ENCODE measurements at regions not wholly inside any gene's neighbourhood (a gene's known extent, or its start where the extent isn't known, plus 50 kb on each side); places are given as distances from the start of the nearest gene placed in this dataset.

DNA sequence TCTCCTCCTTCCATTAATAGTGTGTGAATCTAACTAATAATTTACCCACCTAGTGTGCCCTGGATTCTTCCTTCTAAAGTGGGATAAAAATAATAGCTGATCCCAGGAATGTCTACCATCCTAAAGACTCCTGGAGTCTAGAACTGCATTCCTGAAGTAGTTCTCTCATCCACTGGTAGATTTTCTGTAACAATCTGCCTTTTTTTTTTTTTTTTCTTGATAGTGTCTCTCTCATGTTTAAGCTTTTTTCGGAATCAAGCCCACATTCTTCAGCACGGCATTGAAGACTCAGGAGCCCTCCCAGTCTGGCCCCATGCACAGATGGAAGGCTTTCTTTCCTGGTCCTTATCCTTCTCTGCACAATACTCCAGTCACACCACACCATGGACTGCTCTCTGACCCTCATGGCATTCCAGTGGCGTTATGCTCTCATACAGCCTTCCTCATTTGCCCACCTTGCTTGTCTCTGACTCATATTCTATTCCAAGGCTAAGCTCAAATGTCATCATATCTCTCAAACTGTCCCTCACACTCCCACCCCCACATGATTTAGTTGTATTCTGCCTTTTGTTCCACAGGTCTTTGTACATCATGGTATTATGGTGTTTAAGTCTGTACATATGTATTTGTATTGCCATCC is 68.7 kb upstream of the FRY start:
- no peak overlapping the region for H3K27ac ChIP-seq
- TF ChIP-seq CTCF (IDR thresholded peaks at IDR 0.05) (no peak), POLR2AphosphoS5 (IDR thresholded peaks at IDR 0.05) (no peak)
- H3K36me3 ChIP-seq: no peaks in the 10 kb centered on the region
- no peak for DNase-seq (ENCODE audit: low spot score in 2 of 2)
- H3K27me3 ChIP-seq: no peaks in the 10 kb centered on the region
- H3K9me3 ChIP-seq: no peaks in the 10 kb centered on the region
- H3K4me3 ChIP-seq: no peak overlapping the region
- peaks cover 19% of the 10 kb centered on the region for H3K4me1 ChIP-seq
- WGBS: 92% methylated on average over 3 of the region's 3 CpGs

- no peak overlapping the region for H3K4me3 ChIP-seq
- no peak for DNase-seq (ENCODE audit: low spot score in 2 of 2)
- H3K27ac ChIP-seq: no peak overlapping the region
- H3K27me3 ChIP-seq: no peaks in the 10 kb centered on the region
- peaks cover 19% of the 10 kb centered on the region for H3K4me1 ChIP-seq
- no peaks in the 10 kb centered on the region for H3K9me3 ChIP-seq
- WGBS: 73% methylated on average over 1 of the region's 1 CpG
- H3K36me3 ChIP-seq: no peaks in the 10 kb centered on the region
- TF ChIP-seq CTCF (IDR thresholded peaks at IDR 0.05): no peak
- TF ChIP-seq POLR2AphosphoS5 (IDR thresholded peaks at IDR 0.05): no peak
- no peak for TF ChIP-seq POLR2A (IDR thresholded peaks at IDR 0.05)
- TF ChIP-seq EP300 (IDR thresholded peaks at IDR 0.05): no peak
These were observed 67.9 kb upstream of the FRY start for GRCh38 chr13:31963631-31964030.

GRCh38 chr13:31964168-31964567 is 67.4 kb upstream of the FRY start:
- no peak for TF ChIP-seq EP300 (IDR thresholded peaks at IDR 0.05)
- TF ChIP-seq POLR2A (IDR thresholded peaks at IDR 0.05): no peak
- TF ChIP-seq POLR2AphosphoS5 (IDR thresholded peaks at IDR 0.05): no peak
- no peak for TF ChIP-seq CTCF (IDR thresholded peaks at IDR 0.05)
- Histone ChIP-seq H3K4me1 (peaks cover 19% of the 10 kb centered on the region), H3K9me3 (no peaks in the 10 kb centered on the region), H3K4me3 (no peak overlapping the region), H3K36me3 (no peaks in the 10 kb centered on the region), H3K27me3 (no peaks in the 10 kb centered on the region), H3K27ac (no peak overlapping the region)
- no peak for DNase-seq (ENCODE audit: low spot score in 2 of 2)
- 54% methylated on average over 2 of the region's 2 CpGs for WGBS

DNA sequence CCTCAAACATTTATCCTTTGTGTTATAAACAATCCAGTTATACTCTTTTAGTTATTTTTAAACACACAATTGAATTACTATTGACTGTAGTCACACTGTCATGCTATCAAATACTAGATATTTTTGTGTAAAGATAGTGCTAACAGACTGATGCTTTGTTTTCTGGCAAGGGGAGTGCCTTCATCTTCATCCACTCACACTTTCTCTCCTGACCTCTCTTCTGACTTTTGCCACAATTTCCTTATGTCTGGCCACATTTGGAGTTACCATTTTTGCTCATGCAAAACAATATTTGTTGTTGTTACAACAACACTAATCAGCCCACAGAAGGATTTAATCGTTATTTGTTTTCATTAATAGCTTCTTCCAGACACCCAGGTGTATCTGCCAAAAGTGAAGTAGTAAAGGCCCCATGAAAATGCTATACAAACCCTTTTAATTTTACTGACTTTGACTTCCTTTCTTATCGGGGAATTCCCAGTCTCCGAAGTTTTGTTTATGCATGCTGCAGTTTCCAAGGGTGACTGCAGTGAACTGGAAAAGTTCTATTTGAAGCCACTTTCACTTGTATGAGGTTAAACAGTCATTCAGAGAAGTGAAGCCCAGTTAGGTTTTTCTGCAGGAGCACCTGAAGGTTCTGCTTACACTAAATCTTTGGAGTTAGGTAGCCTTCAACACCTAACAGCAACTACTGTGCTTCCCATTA is 66.1 kb upstream of the FRY start:
- peak overlapping the region; percentile 8 for H3K27ac ChIP-seq
- no peak overlapping the region for H3K4me3 ChIP-seq
- WGBS: 10% methylated on average over 3 of the region's 3 CpGs
- H3K27me3 ChIP-seq: no peaks in the 10 kb centered on the region
- no peaks in the 10 kb centered on the region for H3K9me3 ChIP-seq
- H3K36me3 ChIP-seq: no peaks in the 10 kb centered on the region
- DNase-seq (ENCODE audit: low spot score in 2 of 2): no peak
- peaks cover 19% of the 10 kb centered on the region for H3K4me1 ChIP-seq
- TF ChIP-seq POLR2A (IDR thresholded peaks at IDR 0.05) (no peak), POLR2AphosphoS5 (IDR thresholded peaks at IDR 0.05) (no peak), CTCF (IDR thresholded peaks at IDR 0.05) (no peak), EP300 (IDR thresholded peaks at IDR 0.05) (no peak)

GRCh38 chr13:31967155-31967554 is 64.4 kb upstream of the FRY start:
- DNase-seq (ENCODE audit: low spot score in 2 of 2): no peak

More at GRCh38 chr13:31967155-31967554, 64.4 kb upstream of the FRY start:
- no peak overlapping the region for H3K27ac ChIP-seq
- H3K4me1 ChIP-seq: peaks cover 23% of the 10 kb centered on the region
- no peaks in the 10 kb centered on the region for H3K9me3 ChIP-seq
- H3K27me3 ChIP-seq: no peaks in the 10 kb centered on the region
- no peak overlapping the region for H3K4me3 ChIP-seq
- TF ChIP-seq CTCF (IDR thresholded peaks at IDR 0.05) (no peak), POLR2A (IDR thresholded peaks at IDR 0.05) (no peak), EP300 (IDR thresholded peaks at IDR 0.05) (no peak), POLR2AphosphoS5 (IDR thresholded peaks at IDR 0.05) (no peak)
- H3K36me3 ChIP-seq: no peaks in the 10 kb centered on the region
- WGBS: 88% methylated on average over 1 of the region's 1 CpG
